Neural progenitor cell (in vitro differentiated cells): ENCODE measurements at regions not wholly inside any gene's neighbourhood (a gene's known extent, or its start where the extent isn't known, plus 50 kb on each side); places are given as distances from the start of the nearest gene placed in this dataset.
A peak's percentile ranks its signal among the peaks of the same experiment; 100 is the strongest.

Experiments
- DNase-seq: peaks from one replicate; pipeline ENCODE4 v3.0.0-alpha.2; 2016; ENCODE audit warnings: low spot score
- H2AFZ ChIP-seq: fragments of 200-600 bp; sonication (generic); replicated peaks from 2 replicates; pipeline ENCODE4 v1.6.1; 2016; ENCODE audit warnings: antibody characterized with exemption
- H3F3A ChIP-seq: fragments of 200-600 bp; sonication (generic); 2 replicates; pipeline ENCODE4 v1.6.1; 2016; ENCODE audit warnings: antibody characterized with exemption, low read depth
- H3K27ac ChIP-seq: fragments of 200-600 bp; sonication (generic); 2 replicates; pipeline ENCODE4 v1.5.1; 2016; ENCODE audit warnings: mild to moderate bottlenecking
- H3K27me3 ChIP-seq: fragments of 200-600 bp; sonication (generic); 2 replicates; pipeline ENCODE4 v1.6.1; 2016; ENCODE audit warnings: mild to moderate bottlenecking, moderate library complexity
- H3K36me3 ChIP-seq: fragments of 200-600 bp; sonication (generic); 2 replicates; pipeline ENCODE4 v1.5.1; 2016
- H3K4me1 ChIP-seq: fragments of 200-600 bp; sonication (generic); 2 replicates; pipeline ENCODE4 v1.6.1; 2016; ENCODE audit warnings: mixed run types
- H3K4me2 ChIP-seq: fragments of 200-600 bp; sonication (generic); 2 replicates; pipeline ENCODE4 v1.6.1; 2016
- H3K4me3 ChIP-seq: fragments of 200-600 bp; sonication (generic); 2 replicates; pipeline ENCODE4 v1.5.1; 2016
- H3K79me2 ChIP-seq: fragments of 200-600 bp; sonication (generic); 2 replicates; pipeline ENCODE4 v1.6.1; 2016; ENCODE audit warnings: low read depth
- H3K9ac ChIP-seq: fragments of 200-600 bp; sonication (generic); 2 replicates; pipeline ENCODE4 v1.6.1; 2016
- H3K9me3 ChIP-seq: fragments of 200-600 bp; sonication (generic); 2 replicates; pipeline ENCODE4 v1.5.1; 2016; ENCODE audit warnings: low read depth
- H4K20me1 ChIP-seq: fragments of 200-600 bp; sonication (generic); 2 replicates; pipeline ENCODE4 v1.6.1; 2016; ENCODE audit warnings: low read depth
- H3K27ac Mint-ChIP-seq: 3 replicates; pipeline ENCODE4 v1.8.0; 2021; ENCODE audit warnings: mixed read lengths
- H3K27me3 Mint-ChIP-seq: 2 replicates; pipeline ENCODE4 v1.8.0; 2022; ENCODE audit warnings: low read depth, mild to moderate bottlenecking, inconsistent platforms, moderate library complexity, mixed read lengths; ENCODE audit not compliant: insufficient read depth
- H3K36me3 Mint-ChIP-seq: 3 replicates; pipeline ENCODE4 v1.8.0; 2021; ENCODE audit warnings: mixed read lengths
- H3K4me1 Mint-ChIP-seq: 3 replicates; pipeline ENCODE4 v1.8.0; 2021; ENCODE audit warnings: mixed read lengths
- H3K4me3 Mint-ChIP-seq: 3 replicates; pipeline ENCODE4 v1.8.0; 2021; ENCODE audit warnings: mild to moderate bottlenecking, moderate library complexity, mixed read lengths
- H3K9me3 Mint-ChIP-seq: 3 replicates; pipeline ENCODE4 v1.8.0; 2020; ENCODE audit warnings: mixed read lengths
- CTCF ChIP-seq: fragments of 200-600 bp; sonication (generic); IDR thresholded peaks from 2 replicates; pipeline ENCODE4 v1.5.1; 2017; ENCODE audit warnings: antibody characterized with exemption, mild to moderate bottlenecking
- EZH2 ChIP-seq: fragments of 200-600 bp; sonication (generic); IDR thresholded peaks from 2 replicates; pipeline ENCODE4 v1.6.1; 2017; ENCODE audit warnings: antibody characterized with exemption, mild to moderate bottlenecking, moderate library complexity
- EZH2phosphoT487 ChIP-seq: fragments of 200-600 bp; sonication (generic); IDR thresholded peaks from 2 replicates; pipeline ENCODE4 v1.6.1; 2017; ENCODE audit warnings: antibody characterized with exemption

GRCh38 chr14:65351493-65352194, 60.9 kb upstream of the FUT8 start:
- TF ChIP-seq CTCF (no peak), EZH2 (no peak), EZH2phosphoT487 (no peak)
- Histone ChIP-seq H3K4me2 (no peak overlapping the region), H3K9ac (no peak overlapping the region), H3F3A (no peaks in the 10 kb centered on the region), H3K79me2 (no peaks in the 10 kb centered on the region), H3K9me3 (no peaks in the 10 kb centered on the region), H4K20me1 (no peaks in the 10 kb centered on the region), H3K4me1 (no peaks in the 10 kb centered on the region), H3K27ac (no peak overlapping the region), H2AFZ (no peak overlapping the region), H3K27me3 (no peaks in the 10 kb centered on the region), H3K4me3 (no peak overlapping the region), H3K36me3 (no peaks in the 10 kb centered on the region)
- no peak for DNase-seq
- H3K27ac Mint-ChIP-seq = no peak overlapping the region
- H3K9me3 Mint-ChIP-seq = no peaks in the 10 kb centered on the region
- peaks cover 11% of the 10 kb centered on the region for H3K4me1 Mint-ChIP-seq
- H3K36me3 Mint-ChIP-seq = no peaks in the 10 kb centered on the region
- H3K27me3 Mint-ChIP-seq = peaks cover 4% of the 10 kb centered on the region
- H3K4me3 Mint-ChIP-seq = no peak overlapping the region

- Histone ChIP-seq H3K9me3 (no peaks in the 10 kb centered on the region), H3F3A (no peaks in the 10 kb centered on the region), H4K20me1 (no peaks in the 10 kb centered on the region), H3K4me3 (no peak overlapping the region), H3K27me3 (no peaks in the 10 kb centered on the region), H3K4me1 (no peaks in the 10 kb centered on the region), H3K79me2 (no peaks in the 10 kb centered on the region), H3K27ac (no peak overlapping the region), H3K4me2 (no peak overlapping the region), H3K9ac (no peak overlapping the region), H3K36me3 (no peaks in the 10 kb centered on the region), H2AFZ (no peak overlapping the region)
- peaks cover 4% of the 10 kb centered on the region for H3K27me3 Mint-ChIP-seq
- DNase-seq = no peak
- peaks cover 5% of the 10 kb centered on the region for H3K4me1 Mint-ChIP-seq
- no peak overlapping the region for H3K27ac Mint-ChIP-seq
- TF ChIP-seq EZH2 (no peak), EZH2phosphoT487 (no peak), CTCF (no peak)
- no peaks in the 10 kb centered on the region for H3K36me3 Mint-ChIP-seq
- H3K9me3 Mint-ChIP-seq = no peaks in the 10 kb centered on the region
- H3K4me3 Mint-ChIP-seq = no peak overlapping the region
Observed at GRCh38 chr14:65352964-65353530, 59.5 kb upstream of the FUT8 start.

- peak overlapping the region; percentile 13 for H2AFZ ChIP-seq
- no peaks in the 10 kb centered on the region for H4K20me1 ChIP-seq
Observed at GRCh38 chr14:65354131-65354530, 58.4 kb upstream of the FUT8 start.

More at GRCh38 chr14:65354131-65354530, 58.4 kb upstream of the FUT8 start:
- Mint-ChIP-seq H3K27me3 (peaks cover 4% of the 10 kb centered on the region), H3K27ac (peak overlapping the region; percentile 78), H3K9me3 (no peaks in the 10 kb centered on the region), H3K36me3 (no peaks in the 10 kb centered on the region), H3K4me3 (no peak overlapping the region), H3K4me1 (peaks cover 5% of the 10 kb centered on the region)
- Histone ChIP-seq H3K4me3 (no peak overlapping the region), H3F3A (no peaks in the 10 kb centered on the region), H3K36me3 (no peaks in the 10 kb centered on the region), H3K4me2 (no peak overlapping the region), H3K27ac (no peak overlapping the region), H3K79me2 (no peaks in the 10 kb centered on the region), H3K9ac (no peak overlapping the region), H3K4me1 (no peaks in the 10 kb centered on the region), H3K27me3 (no peaks in the 10 kb centered on the region), H3K9me3 (no peaks in the 10 kb centered on the region)
- TF ChIP-seq EZH2phosphoT487 = no peak
- TF ChIP-seq EZH2 = no peak
- no peak for TF ChIP-seq CTCF
- DNase-seq = no peak
